Neural crest cell (in vitro differentiated cells): ENCODE measurements at regions not wholly inside any gene's neighbourhood (a gene's known extent, or its start where the extent isn't known, plus 50 kb on each side); places are given as distances from the start of the nearest gene placed in this dataset.
"Not testable (repeated sequence)": the region's sequence is repeated elsewhere in the genome, so short reads cannot be mapped to it uniquely, and the experiment has no call there.

ENCODE experiments used
- DNase-seq: peaks from one replicate; pipeline ENCODE4 v3.0.0; 2021; ENCODE audit warnings: low read depth, mixed read lengths, low spot score
- H3K27ac Mint-ChIP-seq: one replicate; pipeline ENCODE4 v1.8.0; 2021; ENCODE audit warnings: mild to moderate bottlenecking, mixed read lengths; ENCODE audit not compliant: unreplicated experiment
- H3K27me3 Mint-ChIP-seq: 2 replicates; pipeline ENCODE4 v1.8.0; 2021; ENCODE audit warnings: low read depth, mild to moderate bottlenecking, mixed read lengths
- H3K36me3 Mint-ChIP-seq: 2 replicates; pipeline ENCODE4 v1.8.0; 2021; ENCODE audit warnings: low read depth, mild to moderate bottlenecking, mixed read lengths
- H3K4me1 Mint-ChIP-seq: 2 replicates; pipeline ENCODE4 v1.8.0; 2021; ENCODE audit warnings: mixed read lengths
- H3K4me3 Mint-ChIP-seq: one replicate; pipeline ENCODE4 v1.8.0; 2021; ENCODE audit warnings: mild to moderate bottlenecking, mixed read lengths
- H3K9me3 Mint-ChIP-seq: 2 replicates; pipeline ENCODE4 v1.8.0; 2021; ENCODE audit warnings: mixed read lengths
- TF ChIP-seq, protein P1 (sequence below): fragments of 200-600 bp; sonication (generic); conservative IDR thresholded peaks from 2 replicates; pipeline ENCODE4 v1.5.0; 2021; ENCODE audit warnings: antibody characterized with exemption, mild to moderate bottlenecking

DNA sequence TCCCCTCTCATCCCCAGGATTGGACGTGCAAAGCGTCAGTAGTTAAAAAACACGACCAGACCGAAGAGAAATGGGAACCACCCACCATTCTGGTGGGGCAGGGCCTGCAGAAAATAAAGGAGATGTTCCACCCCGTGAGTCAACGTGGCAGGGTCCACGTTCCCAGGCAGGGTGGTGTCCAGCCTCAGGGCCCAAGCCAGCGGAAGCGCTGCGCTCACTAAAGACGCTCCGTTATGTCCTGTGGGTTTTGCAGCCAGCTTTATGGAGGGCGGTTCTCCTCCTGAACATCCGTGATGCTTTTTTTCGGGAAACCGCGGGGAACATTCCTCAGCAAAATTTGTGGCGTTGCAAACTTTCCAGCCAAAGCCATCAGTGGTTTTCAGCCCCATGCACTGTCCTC is 93.4 kb upstream of the SHOX start:
- DNase-seq: no peak
- Mint-ChIP-seq H3K4me3 (no peak overlapping the region), H3K4me1 (no peaks in the 10 kb centered on the region), H3K36me3 (no peaks in the 10 kb centered on the region), H3K27ac (no peak overlapping the region), H3K27me3 (peaks cover 3% of the 10 kb centered on the region), H3K9me3 (no peaks in the 10 kb centered on the region)
- TF ChIP-seq, protein P1, sequence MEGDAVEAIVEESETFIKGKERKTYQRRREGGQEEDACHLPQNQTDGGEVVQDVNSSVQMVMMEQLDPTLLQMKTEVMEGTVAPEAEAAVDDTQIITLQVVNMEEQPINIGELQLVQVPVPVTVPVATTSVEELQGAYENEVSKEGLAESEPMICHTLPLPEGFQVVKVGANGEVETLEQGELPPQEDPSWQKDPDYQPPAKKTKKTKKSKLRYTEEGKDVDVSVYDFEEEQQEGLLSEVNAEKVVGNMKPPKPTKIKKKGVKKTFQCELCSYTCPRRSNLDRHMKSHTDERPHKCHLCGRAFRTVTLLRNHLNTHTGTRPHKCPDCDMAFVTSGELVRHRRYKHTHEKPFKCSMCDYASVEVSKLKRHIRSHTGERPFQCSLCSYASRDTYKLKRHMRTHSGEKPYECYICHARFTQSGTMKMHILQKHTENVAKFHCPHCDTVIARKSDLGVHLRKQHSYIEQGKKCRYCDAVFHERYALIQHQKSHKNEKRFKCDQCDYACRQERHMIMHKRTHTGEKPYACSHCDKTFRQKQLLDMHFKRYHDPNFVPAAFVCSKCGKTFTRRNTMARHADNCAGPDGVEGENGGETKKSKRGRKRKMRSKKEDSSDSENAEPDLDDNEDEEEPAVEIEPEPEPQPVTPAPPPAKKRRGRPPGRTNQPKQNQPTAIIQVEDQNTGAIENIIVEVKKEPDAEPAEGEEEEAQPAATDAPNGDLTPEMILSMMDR: no peak

DNA sequence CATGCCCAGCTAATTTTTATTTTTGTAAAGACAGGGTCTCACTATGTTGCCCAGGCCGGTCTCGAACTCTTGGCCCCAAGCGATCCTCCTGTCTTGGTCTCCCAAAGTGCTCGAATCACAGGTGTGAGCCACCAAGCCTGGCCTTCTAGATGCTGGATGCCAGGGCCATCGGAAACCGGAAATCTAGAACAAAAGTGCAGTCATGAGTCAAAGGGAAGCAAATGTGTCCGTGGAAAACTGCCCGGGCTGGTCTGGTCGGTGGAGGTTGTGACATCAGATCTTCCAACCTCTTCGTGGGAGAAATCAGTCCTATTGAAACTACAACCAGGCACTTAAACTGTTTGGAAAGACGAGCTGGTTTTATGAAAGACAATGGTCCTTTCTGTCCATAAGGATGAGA is 92.3 kb upstream of the SHOX start:
- H3K27ac Mint-ChIP-seq: no peak overlapping the region
- H3K27me3 Mint-ChIP-seq: peaks cover 3% of the 10 kb centered on the region
- no peaks in the 10 kb centered on the region for H3K9me3 Mint-ChIP-seq
- H3K4me1 Mint-ChIP-seq: no peaks in the 10 kb centered on the region
- H3K4me3 Mint-ChIP-seq: no peak overlapping the region
- H3K36me3 Mint-ChIP-seq: no peaks in the 10 kb centered on the region
- no peak for DNase-seq
- TF ChIP-seq, protein P1: no peak

DNA sequence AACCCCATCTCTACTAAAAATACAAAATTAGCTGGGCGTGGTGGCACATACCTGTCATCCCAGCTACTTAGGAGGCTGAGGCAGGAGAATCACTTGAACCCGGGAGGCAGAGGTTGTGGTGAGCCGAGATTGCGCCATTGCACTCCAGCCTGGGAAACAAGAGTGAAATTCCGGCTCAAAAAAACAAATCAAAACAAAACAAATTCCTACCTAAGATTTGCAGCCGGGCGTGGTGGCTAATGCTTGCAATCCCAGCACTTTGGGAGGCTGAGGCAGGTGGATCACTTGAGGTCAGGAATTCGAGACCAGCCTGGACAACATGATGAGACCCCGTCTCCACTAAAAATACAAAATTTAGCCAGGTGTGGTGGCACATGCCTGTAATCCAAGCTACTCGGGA is 89.6 kb upstream of the SHOX start:
- not testable (repeated sequence) for H3K36me3 Mint-ChIP-seq, H3K4me1 Mint-ChIP-seq, H3K27ac Mint-ChIP-seq, H3K9me3 Mint-ChIP-seq, DNase-seq, H3K27me3 Mint-ChIP-seq, H3K4me3 Mint-ChIP-seq

DNA sequence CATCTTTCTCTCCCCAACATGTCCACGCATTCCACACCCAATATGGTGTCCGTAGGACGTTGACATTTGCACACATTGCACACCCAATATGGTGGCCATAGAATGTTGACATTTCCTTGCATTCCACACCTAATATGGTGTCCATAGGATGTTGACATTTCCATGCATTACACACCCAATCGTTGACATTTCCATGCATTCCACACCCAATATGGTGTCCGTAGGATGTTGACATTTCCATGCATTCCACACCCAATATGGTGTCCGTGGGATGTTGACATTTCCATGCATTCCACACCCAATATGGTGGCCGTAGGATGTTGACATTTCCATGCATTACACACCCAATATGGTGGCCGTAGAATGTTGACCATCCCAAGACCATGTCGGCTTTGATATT is 88.4 kb upstream of the SHOX start:
- Mint-ChIP-seq H3K27me3 (peaks cover 3% of the 10 kb centered on the region), H3K27ac (no peak overlapping the region), H3K9me3 (no peaks in the 10 kb centered on the region), H3K4me1 (no peaks in the 10 kb centered on the region), H3K4me3 (no peak overlapping the region), H3K36me3 (no peaks in the 10 kb centered on the region)
- TF ChIP-seq, protein P1: no peak
- no peak for DNase-seq

DNA sequence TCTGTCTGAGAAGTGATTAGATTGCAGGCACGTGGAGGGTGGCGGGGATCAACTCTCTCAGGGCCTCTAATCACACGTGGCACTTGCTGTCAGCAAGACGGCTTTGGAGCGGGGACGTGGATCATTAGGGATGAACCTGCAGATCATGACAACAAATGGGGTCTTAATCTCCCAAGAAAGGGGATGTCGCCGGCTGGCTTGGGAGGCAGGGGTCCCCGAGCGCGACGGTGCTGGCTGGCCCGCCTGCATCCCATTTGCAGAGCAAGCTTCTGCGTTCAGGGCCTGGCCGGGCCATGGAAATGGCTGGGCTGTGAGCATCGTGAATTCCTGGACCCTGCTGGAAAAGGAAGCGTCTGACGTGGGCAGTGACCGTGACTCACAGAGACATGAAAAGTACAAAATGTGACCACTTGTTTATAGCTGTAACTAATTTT is 85.1 kb upstream of the SHOX start:
- H3K4me3 Mint-ChIP-seq: no peak overlapping the region

DNA sequence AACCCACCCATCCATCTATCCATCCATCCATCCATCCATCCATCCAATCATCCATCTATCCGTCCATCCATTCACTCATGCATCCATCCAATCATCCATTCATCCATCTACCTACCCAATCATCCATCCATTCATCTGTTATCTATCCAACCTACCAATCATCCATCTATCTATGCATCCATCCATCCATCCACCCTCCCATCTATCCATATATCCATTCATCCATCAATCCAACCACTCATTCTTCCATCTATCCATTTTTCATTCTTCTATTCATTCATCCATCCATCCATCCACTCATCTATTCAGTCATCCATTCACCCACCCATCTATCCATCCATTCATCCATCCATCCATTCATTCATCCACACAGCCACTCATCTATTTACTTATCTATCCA is 80.1 kb upstream of the SHOX start:
- Mint-ChIP-seq H3K27me3 (peaks cover 26% of the 10 kb centered on the region), H3K9me3 (peaks cover 21% of the 10 kb centered on the region), H3K36me3 (no peaks in the 10 kb centered on the region), H3K4me3 (no peak overlapping the region), H3K4me1 (no peaks in the 10 kb centered on the region), H3K27ac (no peak overlapping the region)
- no peak for DNase-seq
- TF ChIP-seq, protein P1: no peak

More for the DNA sequence above, 85.1 kb upstream of the SHOX start:
- DNase-seq: no peak
- TF ChIP-seq, protein P1: no peak
- H3K9me3 Mint-ChIP-seq: peaks cover 16% of the 10 kb centered on the region
- peaks cover 16% of the 10 kb centered on the region for H3K27me3 Mint-ChIP-seq
- H3K27ac Mint-ChIP-seq: no peak overlapping the region
- H3K4me1 Mint-ChIP-seq: no peaks in the 10 kb centered on the region
- H3K36me3 Mint-ChIP-seq: no peaks in the 10 kb centered on the region
